Mammary epithelial cell (primary cell): ENCODE measurements at regions not wholly inside any gene's neighbourhood (a gene's known extent, or its start where the extent isn't known, plus 50 kb on each side); places are given as distances from the start of the nearest gene placed in this dataset.

Experiments
- EZH2 ChIP-seq: IDR thresholded peaks from 2 replicates; pipeline ENCODE4 v1.6.1; 2012; ENCODE audit warnings: low read length, inconsistent platforms, borderline replicate concordance
- TF ChIP-seq, protein P1 (sequence below), 2 donors: IDR thresholded peaks in 1 of 2; conservative IDR thresholded peaks in 1 of 2; 2 replicates each; pipeline ENCODE4 v1.5.1; 2011 to 2012; ENCODE audit warnings: inconsistent platforms in 2 of 2, low read length in 2 of 2, mild to moderate bottlenecking in 2 of 2, control low read depth in 1 of 2, low read depth in 1 of 2; ENCODE audit not compliant: insufficient read depth in 1 of 2; ENCODE audit errors: extremely low read depth in 1 of 2

DNA sequence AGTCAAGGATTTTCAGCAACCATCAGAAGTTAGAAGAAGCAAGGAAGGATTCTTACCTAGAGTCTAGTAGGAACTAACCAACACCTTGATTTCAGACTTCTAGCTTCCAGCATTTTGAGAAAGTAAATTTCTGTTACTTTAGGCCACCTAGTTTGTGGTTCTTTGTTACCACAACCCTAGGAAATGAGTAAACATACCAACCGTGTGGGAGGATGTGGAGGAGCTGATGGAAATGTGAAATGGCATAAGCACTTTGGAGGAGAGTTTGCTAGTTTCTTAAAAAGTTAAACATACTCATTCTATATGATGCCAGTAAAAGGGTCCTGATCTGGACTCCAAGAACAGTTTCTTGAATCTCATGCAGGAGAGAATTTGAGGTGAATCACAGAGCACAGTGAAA is 679.4 kb downstream of the PDHA2 start:
- TF ChIP-seq, protein P1, sequence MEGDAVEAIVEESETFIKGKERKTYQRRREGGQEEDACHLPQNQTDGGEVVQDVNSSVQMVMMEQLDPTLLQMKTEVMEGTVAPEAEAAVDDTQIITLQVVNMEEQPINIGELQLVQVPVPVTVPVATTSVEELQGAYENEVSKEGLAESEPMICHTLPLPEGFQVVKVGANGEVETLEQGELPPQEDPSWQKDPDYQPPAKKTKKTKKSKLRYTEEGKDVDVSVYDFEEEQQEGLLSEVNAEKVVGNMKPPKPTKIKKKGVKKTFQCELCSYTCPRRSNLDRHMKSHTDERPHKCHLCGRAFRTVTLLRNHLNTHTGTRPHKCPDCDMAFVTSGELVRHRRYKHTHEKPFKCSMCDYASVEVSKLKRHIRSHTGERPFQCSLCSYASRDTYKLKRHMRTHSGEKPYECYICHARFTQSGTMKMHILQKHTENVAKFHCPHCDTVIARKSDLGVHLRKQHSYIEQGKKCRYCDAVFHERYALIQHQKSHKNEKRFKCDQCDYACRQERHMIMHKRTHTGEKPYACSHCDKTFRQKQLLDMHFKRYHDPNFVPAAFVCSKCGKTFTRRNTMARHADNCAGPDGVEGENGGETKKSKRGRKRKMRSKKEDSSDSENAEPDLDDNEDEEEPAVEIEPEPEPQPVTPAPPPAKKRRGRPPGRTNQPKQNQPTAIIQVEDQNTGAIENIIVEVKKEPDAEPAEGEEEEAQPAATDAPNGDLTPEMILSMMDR (conservative IDR thresholded peaks at IDR 0.05 in 1 of 2, IDR thresholded peaks at IDR 0.05 in 1 of 2; ENCODE audit: extremely low read depth in 1 of 2, insufficient read depth in 1 of 2, low read depth in 1 of 2, low read length in 2 of 2), result no peak
- no peak for TF ChIP-seq EZH2
